ENCODE measurements at regions not wholly inside any gene's neighbourhood (a gene's known extent, or its start where the extent isn't known, plus 50 kb on each side); places are given as distances from the start of the nearest gene placed in this dataset.

DNA sequence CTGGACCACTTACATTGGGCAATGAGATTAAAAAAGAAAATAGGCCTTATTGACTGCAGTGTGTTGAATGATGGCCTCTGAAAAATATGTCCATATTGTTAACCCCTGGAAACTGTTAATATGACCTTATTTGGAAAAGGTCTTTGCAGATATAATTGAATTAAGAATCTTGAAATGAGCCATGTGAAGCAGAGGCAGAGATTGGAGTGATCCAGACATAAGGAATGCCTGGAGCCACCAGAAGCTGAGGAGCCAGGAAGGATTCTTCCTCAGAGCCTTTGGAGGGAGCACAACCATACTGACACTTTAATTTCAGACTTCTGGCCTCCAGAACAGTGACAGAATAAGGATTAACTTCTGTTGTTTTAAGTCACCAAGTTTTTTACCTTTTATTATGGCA is 510.4 kb upstream of the AGTR1 start:
- DNase-seq, result no peak

DNA sequence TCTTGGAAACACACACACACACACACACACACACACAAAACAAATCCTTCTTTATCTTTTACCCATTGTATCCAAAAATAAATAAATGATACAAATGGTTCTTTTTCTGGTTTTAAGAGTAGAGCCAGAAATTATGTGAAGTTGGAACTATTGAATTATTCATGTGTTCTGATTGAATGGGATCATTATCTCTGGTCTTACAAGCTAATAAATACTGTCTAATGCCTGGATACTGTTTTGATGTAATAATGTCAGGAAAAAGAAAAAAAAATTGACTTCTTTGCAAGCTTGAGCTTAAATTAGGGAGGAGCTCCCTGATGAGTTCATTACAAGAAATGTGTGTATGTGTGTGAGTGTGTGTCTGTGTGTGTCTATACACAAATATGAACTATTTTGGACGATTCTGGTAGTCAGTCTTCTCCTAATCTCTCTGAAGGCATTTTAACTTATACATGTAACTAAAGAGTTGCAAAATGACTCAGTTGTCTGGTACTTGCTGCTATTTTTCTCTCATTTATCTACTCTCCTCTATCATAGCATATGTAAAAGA is 507.2 kb upstream of the AGTR1 start:
- no peak for DNase-seq

DNA sequence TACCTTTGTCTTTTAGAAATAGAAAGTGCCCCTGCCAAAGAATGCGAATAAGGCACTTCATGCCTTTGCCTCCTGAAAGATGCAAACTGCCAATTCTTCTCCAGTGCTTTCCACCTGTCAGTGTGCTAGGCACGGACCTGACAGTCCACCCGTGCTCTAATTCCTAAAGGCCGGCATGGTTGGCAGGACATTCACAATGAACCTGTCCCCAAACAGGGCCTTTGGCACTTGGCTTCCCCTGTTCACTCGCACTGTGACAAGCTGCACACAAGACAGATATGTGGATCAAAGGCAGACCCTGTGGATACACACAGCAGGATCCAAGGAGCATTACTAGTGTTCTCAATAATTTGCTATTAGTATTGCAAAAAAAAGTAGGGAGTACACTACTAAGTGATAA is 505.7 kb upstream of the AGTR1 start:
- DNase-seq, result no peak

DNA sequence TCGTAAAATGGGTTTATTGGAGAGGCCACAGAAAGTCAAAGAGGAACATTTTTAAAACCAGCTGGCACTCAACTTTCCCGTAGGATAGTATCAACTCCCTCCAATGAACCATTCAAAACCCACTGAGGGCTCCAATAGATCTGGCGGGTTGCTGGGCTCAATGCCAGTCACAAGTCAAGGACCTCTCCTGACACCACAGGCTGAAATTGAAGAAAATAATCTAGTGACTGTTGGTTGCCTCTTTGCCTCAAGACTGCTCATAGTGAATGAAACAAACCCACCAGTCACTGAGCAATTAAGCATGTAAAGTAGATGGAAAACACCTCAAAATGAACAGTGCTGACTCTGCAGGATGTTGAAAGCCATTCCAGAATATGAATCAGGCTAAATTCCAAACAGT is 500.6 kb upstream of the AGTR1 start:
- no peak for DNase-seq

DNA sequence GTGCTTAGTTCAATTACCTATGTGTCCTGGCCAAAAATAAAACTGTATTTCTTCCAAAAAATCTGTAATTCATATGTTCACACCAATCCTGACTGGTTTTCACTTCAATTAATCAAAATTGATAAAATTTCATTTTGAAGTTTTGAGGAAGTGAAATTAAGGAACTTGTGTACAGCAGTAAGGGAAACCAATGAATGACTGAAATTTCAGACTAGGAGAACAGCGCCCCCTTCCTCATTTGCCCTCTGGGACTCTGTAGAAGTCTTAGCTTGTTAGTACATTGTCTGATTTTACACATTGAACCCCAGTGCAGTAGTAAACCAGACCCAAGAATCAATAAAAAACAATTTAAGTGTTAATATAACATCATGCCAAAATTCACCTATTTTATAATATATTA is 495.3 kb upstream of the AGTR1 start:
- no peak for DNase-seq

DNA sequence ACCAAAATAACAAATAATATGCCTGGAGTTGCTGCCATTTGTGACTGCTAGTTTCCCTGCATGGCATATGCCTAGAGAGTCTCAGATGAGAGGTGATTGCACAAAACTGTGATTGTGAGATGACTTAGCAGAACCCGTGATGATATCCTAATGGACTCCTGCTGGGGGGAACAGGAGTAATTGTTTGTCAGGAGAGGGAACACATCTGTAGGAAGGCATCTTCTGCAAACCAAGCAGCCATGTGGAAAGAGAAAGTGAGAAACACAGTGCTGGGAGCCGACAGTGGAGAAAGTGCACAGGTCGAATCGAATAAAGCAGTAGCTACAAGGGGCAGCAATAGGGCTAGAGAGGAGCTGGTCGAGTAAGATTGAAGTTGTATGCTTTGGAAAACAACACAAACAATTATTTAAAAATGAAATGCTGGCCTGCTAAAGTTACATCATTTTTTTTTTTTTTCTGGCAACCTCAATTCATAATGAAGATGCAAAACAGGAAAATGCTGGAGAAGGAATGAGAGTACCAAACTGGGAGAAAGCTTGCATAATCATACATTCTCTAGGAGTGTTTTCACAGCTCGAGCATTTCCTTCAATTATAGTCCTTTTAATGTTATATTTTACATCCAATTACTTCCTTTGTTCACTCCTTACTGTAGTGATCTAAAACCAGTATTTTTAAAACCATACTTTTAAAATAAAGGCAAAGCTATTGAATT is 494.2 kb upstream of the AGTR1 start:
- no peak for DNase-seq

DNA sequence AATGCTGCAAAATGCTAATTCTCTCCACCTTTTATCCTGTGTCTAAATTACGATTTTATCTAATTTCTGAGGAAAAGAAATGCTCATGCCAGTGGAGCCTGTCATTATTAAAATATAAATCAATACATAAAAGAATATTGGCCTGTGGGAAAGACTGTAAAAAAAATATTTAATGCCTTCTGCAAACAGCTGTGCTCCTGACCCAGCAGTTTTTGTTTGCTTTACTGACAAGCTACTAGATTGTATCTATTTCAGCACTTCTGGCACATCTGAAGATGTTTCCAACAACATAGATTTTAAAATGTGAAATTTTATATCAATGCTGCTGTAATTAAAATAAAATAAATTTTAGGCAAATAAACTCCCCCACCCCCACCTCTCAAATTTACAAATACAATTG is 493.6 kb upstream of the AGTR1 start:
- DNase-seq, result no peak

DNA sequence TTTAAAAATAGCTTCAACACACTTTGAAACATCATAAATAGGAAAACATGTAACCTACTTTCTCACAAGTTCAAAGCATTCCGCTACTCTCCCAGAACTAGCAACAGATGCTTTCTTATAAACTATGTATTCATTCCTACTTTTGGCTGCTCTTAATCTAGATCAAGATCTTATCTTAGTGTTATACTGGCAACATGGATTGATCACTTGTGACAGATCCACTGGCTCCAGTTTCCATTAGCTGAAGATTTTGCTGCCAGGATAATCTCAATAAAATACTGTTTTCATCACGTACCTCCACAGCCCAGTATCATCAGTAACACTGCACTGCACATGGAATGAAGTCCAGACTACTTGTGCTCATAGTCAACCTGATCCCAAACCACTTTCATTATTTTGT is 491.7 kb upstream of the AGTR1 start:
- DNase-seq, result no peak

DNA sequence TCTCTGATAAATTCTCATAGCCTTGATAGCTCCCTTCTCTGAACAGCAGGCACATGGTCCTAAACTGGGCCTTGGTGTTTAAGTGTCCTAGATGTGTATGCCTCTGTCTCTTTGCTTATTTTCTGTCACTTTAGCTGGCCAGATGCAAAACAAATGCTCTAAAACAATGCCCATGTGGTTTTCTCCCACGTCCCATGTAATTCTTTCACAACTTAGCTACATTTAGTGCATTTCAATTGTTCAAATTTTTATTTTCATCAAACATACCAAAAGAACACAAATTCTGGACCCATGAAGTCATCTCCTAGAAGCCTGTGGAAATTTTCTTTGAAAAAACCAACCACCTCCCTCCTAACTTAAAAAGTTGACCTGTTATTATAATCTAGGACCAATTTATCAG is 491.3 kb upstream of the AGTR1 start:
- DNase-seq, result no peak

DNA sequence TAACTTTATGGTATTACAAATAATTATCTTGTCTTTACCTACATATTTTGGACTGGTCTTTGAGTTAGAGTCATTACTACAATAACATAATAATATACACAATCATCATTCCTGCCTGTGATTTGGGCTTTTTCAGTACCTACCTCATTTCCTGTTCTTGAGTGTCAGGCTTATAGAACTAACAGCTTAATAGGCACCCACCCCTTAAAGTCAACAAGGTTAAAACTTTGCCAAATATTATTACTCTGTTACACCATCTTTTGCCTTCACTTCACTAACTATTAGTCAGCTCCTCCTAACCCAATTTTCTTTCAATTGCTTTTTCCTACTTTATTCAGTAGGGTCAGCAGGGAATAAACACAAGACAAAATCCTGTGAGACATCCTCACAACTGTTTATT is 488.7 kb upstream of the AGTR1 start:
- no peak for DNase-seq

DNA sequence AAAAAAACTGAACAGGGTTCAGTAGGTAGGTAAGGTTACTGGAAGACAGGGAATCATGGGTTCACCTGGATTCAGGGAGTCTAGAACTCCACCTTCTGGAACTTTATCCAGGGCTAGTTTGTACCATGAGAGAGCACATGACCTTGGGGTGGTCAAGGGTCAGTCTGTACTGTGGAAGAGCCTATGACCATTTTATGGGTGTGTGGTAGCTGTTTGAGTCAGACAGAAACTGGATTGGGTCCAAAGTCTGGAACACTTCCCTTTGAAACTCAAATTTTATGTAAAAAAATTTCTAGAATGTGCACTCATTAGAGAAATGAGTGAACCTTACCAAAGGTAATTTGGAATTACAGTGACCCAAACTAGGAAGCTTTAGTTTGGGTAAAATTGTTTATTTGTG is 486.0 kb upstream of the AGTR1 start:
- no peak for DNase-seq

DNA sequence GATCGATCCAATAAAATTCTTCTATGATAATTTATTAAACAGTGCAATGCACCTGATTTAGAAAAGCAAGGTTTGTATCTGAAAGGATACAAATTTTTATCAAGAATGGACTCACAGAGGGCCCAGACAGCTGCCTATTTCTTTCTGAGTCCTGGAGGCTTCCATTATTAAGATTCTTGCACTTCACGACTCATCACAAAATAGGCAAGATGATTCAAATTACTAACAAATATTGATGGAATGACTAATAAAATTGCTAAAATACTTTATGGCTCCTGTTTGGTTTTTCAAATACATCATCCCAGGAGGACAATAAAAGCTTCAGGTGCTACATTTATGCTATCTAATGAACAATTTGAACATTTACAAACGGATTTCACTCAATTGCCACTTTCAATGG is 483.0 kb upstream of the AGTR1 start:
- DNase-seq, result no peak

DNA sequence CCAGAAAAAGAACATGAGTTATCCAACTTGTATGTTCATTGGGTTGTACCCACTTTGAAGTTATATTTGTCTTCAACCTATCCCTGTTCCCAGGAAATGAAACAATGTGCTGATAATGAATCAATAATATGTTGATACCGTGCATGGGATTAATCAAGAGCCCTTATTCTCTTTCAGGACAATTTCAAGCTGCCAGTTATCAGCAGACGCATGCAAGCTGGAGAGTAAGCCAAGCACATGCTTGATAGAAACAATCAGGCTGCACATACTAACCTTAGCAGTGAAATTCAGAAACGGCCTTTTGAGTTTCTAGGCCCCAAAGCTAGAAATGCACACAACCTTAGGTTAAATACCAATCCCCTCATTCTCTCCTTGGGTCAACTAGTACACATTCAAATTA is 480.4 kb upstream of the AGTR1 start:
- no peak for DNase-seq

DNA sequence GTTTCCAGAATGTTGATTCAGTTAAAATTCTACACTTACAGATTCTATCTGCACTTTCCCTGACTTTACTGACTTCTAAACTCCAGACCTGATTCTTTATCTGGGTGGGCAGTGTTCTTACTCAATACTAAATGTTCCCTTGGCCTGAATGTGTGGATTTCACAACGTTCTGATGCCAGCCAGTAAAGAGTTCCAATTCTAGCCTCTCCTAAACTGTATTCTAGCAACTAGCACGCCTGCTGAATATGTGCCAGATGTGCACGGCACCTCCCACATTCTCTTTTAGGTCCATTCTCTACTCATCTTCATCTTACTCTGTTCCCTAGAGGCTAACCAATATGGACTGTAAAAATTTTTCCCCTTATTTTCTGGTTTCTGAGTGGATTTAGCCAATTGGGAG is 479.5 kb upstream of the AGTR1 start:
- DNase-seq, result no peak

DNA sequence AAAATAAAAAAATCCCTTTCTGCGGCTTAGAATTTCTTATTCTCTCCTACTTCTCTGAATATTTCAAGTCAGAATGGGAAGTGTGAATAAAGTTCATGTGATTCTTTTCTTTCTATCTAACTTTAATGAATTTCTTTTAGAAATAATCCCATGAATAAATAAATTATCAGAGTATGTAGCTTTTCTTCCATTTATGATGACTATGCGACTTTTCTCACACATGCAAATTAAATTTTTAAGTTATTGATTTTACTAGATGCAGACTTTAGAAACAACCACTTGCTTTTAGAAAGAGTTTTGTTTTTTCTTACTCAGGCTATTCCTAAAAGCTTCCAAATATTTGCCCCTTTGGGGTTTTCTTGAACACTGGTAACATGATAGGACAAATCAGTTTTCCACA is 477.7 kb upstream of the AGTR1 start:
- no peak for DNase-seq

DNA sequence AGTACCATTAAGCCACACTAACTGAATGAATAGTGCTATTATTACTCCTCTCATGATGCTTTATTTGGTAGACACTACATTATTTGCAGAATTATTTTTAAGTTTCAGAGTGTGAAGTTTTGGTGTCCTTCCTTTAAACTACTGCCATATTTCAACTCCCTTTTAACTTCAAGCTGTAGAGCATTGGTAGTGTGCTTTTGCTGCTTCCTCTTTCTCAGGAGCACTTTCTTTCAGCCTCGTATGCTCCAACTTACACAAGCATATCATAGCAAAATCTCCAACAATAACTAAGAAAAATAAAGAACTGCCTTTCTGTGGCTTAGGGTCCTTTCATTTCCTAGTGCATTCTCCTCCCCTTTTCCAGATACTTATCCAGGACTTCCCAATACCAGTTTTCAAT is 476.4 kb upstream of the AGTR1 start:
- DNase-seq, result no peak

DNA sequence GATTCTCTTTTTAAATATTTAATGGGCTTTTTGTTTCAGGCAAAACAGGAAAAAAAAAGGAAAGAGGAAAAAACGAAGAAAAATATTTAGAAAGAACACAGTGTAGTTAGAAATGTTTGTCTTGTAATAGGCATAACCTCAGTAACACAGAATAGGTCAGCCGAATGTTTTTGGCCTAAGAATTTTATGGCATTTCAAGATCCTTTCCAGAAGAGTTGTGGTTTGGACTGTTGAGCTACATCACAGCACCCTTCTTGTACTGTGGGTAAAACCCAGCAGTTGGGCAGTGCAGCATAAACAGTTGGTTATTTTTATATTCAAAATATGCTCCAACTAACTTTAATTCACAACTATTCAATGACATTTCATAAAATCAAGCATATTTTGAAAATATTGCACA is 474.4 kb upstream of the AGTR1 start:
- DNase-seq, result no peak

DNA sequence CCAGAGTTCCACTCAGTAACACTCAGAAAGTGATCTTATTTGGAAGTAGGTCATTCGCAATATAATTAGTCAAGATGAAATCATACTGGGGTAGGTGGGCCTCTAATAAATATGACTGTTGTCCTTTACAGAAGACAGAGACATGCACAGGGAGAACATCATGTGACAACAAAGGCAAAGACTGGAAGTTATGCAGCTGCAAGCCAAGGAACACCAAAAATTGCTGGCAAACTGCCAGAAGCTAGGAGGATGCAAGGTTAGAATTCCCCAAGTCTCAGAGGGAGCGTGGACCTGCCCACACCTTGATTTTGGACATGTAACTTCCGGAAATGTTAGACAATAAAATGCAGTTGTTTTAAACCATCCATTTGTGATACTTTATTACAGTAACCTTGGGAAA is 471.5 kb upstream of the AGTR1 start:
- DNase-seq, result no peak

DNA sequence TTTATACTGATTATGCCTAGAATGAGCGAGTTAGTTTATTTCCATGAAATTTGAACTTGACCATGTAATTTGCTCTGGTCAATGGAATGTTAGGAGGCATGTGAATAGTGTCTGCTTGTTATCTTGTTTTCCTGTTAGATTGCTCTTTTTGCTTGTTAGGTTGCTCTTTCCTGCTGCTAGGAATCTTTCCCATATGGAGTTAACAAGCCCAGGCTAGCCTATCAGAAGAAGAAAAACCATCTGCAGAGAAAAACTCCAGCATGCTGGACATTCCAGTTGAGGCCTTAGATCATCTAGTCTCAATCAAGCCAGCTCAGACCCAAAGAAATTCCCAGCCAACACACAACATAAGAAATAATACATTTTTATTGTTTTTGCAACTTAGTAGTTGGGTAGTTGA is 470.2 kb upstream of the AGTR1 start:
- no peak for DNase-seq

DNA sequence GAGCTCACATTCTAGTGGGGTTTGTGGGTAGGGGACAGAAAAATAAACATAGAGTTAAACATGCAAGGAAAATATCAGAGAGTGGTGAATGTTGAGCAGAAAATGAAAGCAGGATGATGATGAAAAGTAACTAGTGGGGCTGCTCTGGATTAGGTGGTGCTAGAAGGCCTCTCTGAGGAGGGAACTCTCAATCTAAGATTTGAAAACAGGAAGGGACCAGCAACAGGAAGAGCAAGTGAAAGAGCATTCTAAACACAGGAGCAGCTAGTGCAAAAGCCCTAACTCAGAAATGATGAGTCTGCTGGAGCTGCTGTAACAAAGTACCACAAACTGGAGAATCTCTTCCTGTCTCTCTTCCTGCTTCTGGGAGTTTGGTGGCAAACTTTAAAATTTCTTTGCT is 468.6 kb upstream of the AGTR1 start:
- no peak for DNase-seq

DNA sequence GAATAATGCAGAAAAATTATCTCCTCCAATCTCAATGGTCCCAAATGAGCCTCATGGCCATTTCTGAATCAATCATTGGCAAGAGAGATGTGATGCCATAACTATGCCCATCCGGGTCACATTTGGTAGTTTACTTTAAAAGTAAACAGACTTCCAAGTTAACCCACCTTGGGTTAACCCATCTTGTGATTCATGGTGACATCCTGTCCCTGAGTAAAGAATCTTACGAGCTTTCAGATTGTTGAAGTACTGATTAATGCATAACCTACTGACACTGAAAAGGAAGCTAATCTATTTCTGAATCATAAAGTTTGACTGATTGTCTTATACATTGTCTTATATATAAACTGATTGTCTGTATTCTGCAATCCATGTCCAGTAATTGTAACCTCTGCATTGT is 467.2 kb upstream of the AGTR1 start:
- DNase-seq, result no peak

DNA sequence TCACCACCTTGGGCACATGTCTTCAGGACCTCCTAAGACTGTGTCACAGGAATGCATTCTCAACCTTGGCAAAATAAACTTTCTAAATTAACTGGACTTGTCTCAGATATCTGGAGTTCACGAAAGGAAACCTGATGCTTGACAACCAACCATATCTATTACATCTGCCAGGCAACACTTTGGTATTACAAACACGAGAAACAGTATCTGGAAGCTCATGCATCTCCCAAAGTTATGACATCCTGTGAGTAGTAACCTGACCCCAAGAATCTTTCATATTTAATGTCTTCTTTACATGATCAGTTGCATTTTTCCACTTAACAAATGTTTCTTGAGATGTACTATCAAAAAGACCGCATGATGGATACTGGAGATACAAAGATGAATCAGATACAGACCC is 465.3 kb upstream of the AGTR1 start:
- DNase-seq, result no peak

DNA sequence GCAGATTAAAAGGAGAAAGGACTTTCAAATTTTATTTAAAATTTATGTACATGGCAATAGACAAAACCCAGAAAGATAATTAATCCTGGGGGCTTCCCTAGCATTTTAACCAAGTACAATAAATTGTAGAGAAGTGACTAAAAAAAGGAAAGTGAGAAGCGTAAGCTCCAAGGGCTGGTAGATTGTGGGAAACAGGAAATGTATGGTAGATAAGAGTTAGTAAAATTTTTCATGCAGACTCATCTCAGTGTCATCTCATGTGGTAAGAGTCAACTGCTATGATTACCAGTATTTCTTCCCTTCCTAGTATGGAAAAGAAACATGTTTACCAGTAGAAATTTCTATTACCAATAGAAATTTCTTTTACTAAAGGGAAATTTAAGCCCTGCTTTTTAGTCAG is 464.3 kb upstream of the AGTR1 start:
- DNase-seq, result no peak

DNA sequence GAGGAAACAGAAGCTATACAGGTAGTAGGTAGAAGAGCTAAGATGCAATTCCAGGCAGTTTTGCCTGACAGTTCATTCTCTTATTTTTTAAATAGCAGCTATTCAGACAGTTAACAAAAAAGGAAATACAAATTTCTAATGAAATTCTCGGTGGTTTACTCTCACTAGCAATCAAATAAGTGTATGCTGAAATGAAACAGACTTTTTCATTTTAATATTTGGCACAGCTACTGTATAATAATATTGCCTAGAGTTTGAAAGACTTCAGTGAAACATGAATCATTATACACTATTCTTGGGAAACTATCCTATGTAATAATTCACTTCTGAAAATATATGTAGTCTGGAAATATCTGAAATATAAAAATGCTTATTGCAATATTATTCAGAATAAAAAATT is 463.2 kb upstream of the AGTR1 start:
- DNase-seq, result no peak

DNA sequence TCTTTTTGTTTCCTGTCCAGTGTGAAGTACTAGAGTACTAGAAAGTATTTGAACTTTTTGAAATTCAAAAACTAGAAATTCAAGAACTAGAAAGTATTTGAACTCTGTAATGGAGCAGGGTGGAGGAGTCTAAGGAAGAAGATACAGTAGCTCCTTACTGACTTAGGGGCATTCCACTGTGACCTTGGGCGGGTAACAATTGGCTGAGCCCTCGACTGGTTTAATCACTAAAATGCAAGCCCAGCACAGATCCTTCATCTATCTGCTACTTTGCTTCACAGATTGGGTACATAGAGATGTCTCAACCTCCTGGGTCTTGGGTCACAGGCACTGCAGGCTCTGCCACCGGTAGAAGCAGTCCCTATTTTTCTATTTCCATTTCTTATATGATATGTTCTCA is 462.1 kb upstream of the AGTR1 start:
- no peak for DNase-seq

DNA sequence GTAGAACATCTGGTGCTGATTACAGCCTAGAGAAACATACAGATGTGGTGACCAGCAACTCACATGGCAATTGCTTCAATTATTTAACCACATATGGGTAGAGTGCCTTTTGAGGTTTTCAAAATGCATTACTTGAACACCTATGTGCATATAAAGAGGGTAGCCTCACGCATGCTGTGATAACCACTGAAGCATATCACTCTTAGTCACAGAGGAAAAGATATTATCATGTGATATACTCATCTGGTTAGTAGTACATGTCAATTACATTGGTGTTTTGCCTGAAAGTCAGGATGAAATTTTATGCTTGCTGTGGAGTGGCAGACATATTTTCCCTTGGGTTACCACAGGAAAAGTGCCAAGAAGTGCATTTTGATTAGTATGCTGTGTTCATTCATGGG is 459.3 kb upstream of the AGTR1 start:
- DNase-seq, result no peak

All from NCI-H2029 (cell line).